ENCODE measurements at regions not wholly inside any gene's neighbourhood (a gene's known extent, or its start where the extent isn't known, plus 50 kb on each side); places are given as distances from the start of the nearest gene placed in this dataset.

- no TSS peak for BruUV-seq (replicated peaks)
- no peak for ATAC-seq (ENCODE audit: low read depth)
Observed at GRCh38 chr13:61891401-61891800, 475.8 kb upstream of the PCDH20 start.

More at GRCh38 chr13:61891401-61891800, 475.8 kb upstream of the PCDH20 start:
- no peak overlapping the region for H2BK15ac ChIP-seq (ENCODE audit: low read depth, low read length)
- H3K27ac ChIP-seq (ENCODE audit: insufficient read depth, low read length): no peak overlapping the region
- H3K4ac ChIP-seq (ENCODE audit: low read depth, low read length): no peak overlapping the region
- H3K9ac ChIP-seq (ENCODE audit: low read depth, low read length): no peak overlapping the region
- in situ Hi-C loops (cut with MboI; ENCODE audit: low sequenced_read_pairs) (no loop called here), dilution Hi-C loops (cut with HindIII; ENCODE audit: low sequenced_read_pairs, unreplicated experiment) (no loop called here), intact Hi-C loops (cut with micrococcal nuclease) (no loop called here)
- no peak overlapping the region for H3K4me2 ChIP-seq (ENCODE audit: low read depth, low read length)
- no peaks in the 10 kb centered on the region for H3K9me1 ChIP-seq (ENCODE audit: insufficient read depth, low read length)
- H2AK5ac ChIP-seq (ENCODE audit: low read depth, low read length): no peak overlapping the region
- CTCF ChIA-PET: interaction anchor here (0.5 kb wide), 1 partner anchor 245 kb away, joined by 3 read pairs; no protein-coding TSS in a partner anchor
- H3K9me3 ChIP-seq (ENCODE audit: control insufficient read depth, insufficient read depth, low read length): no peaks in the 10 kb centered on the region
- no peaks in the 10 kb centered on the region for H3K4me1 ChIP-seq (ENCODE audit: control insufficient read depth, insufficient read depth, low read length)
- no peak for TF ChIP-seq MAFK (IDR thresholded peaks at IDR 0.05; ENCODE audit: low read depth, low read length)
- no peak for TF ChIP-seq POLR2A (IDR thresholded peaks at IDR 0.05; ENCODE audit: low read depth, low read length)
- no peak for TF ChIP-seq CTCF (conservative IDR thresholded peaks at IDR 0.05; ENCODE audit: low read depth, low read length)
- no peak for TF ChIP-seq NFE2L2 (IDR thresholded peaks at IDR 0.05; ENCODE audit: low read depth, low read length)
- no peak for TF ChIP-seq RCOR1 (IDR thresholded peaks at IDR 0.05; ENCODE audit: insufficient replicate concordance, low read length)
- TF ChIP-seq ELK1 (IDR thresholded peaks at IDR 0.05; ENCODE audit: borderline replicate concordance, low read depth, low read length): no peak
- TF ChIP-seq BHLHE40 (IDR thresholded peaks at IDR 0.05; ENCODE audit: low read depth, low read length): no peak
- TF ChIP-seq MXI1 (IDR thresholded peaks at IDR 0.05; ENCODE audit: borderline replicate concordance, low read depth, low read length): no peak
- no peak for TF ChIP-seq RAD21 (IDR thresholded peaks at IDR 0.05; ENCODE audit: low read length)
- TF ChIP-seq CHD1 (IDR thresholded peaks at IDR 0.05; ENCODE audit: low read depth, low read length): no peak
- TF ChIP-seq MAZ (IDR thresholded peaks at IDR 0.05; ENCODE audit: borderline replicate concordance, low read depth, low read length): no peak
- no peak for TF ChIP-seq CEBPB (IDR thresholded peaks at IDR 0.05; ENCODE audit: low read depth, low read length)
- no peak for TF ChIP-seq RFX5 (IDR thresholded peaks at IDR 0.05; ENCODE audit: low read depth, low read length)
- no peak overlapping the region for H2AFZ ChIP-seq (replicated peaks; ENCODE audit: low read length, poor library complexity)
- no peak overlapping the region for H3K23ac ChIP-seq (ENCODE audit: low read depth, low read length)
- H2BK120ac ChIP-seq (ENCODE audit: low read depth, low read length): no peak overlapping the region
- H3K14ac ChIP-seq (replicated peaks; ENCODE audit: low read depth, low read length): no peak overlapping the region
- H3K18ac ChIP-seq (ENCODE audit: low read depth, low read length): no peak overlapping the region
- H3K27me3 ChIP-seq (ENCODE audit: control insufficient read depth, insufficient read depth, low read length): no peaks in the 10 kb centered on the region
- H4K20me1 ChIP-seq (ENCODE audit: insufficient read depth, low read length): no peaks in the 10 kb centered on the region
- H2BK5ac ChIP-seq (ENCODE audit: low read depth, low read length, poor library complexity, severe bottlenecking): no peak overlapping the region
- H3K56ac ChIP-seq (ENCODE audit: extremely low read depth, insufficient read depth, low read length): no peak overlapping the region
- no peak overlapping the region for H4K91ac ChIP-seq (ENCODE audit: insufficient read depth, low read depth, low read length)
- no peak overlapping the region for H2AK9ac ChIP-seq (replicated peaks; ENCODE audit: low read depth, low read length, poor library complexity)
- no peak overlapping the region for H4K5ac ChIP-seq (ENCODE audit: low read depth, low read length)
- no peaks in the 10 kb centered on the region for H3K79me1 ChIP-seq (ENCODE audit: low read depth in 1 of 2, low read length in 2 of 2)
- H4K8ac ChIP-seq (ENCODE audit: low read depth in 2 of 2, low read length in 2 of 2): no peak overlapping the region
- no peak overlapping the region for H3K4me3 ChIP-seq (ENCODE audit: insufficient read depth, low read depth, low read length)
- no peak overlapping the region for H2BK20ac ChIP-seq (ENCODE audit: low read depth, low read length)
- H3K36me3 ChIP-seq (ENCODE audit: control insufficient read depth, insufficient read depth, low read length): no peaks in the 10 kb centered on the region
- DNase-seq: no peak
- POLR2A ChIA-PET (ENCODE audit: unreplicated experiment): no interaction called here
